WTC11 (cell line): ENCODE measurements at regions not wholly inside any gene's neighbourhood (a gene's known extent, or its start where the extent isn't known, plus 50 kb on each side); places are given as distances from the start of the nearest gene placed in this dataset.

Experiments
- ATAC-seq: fragments of 200-7000 bp; cut with Tn5 transposase; 2 replicates; pipeline ENCODE4 v1.10.0; 2021; ENCODE audit warnings: mild to moderate bottlenecking, moderate library complexity
- CTCF ChIA-PET: fragments of 300-600 bp; sonication (Branson Sonifier 250); formaldehyde crosslinking; loops from one replicate; lab custom pipeline; 2021; ENCODE audit warnings: antibody characterized with exemption; lab: Charles Lee
- POLR2A ChIA-PET: fragments of 350-600 bp; sonication (Branson Sonifier 250); formaldehyde crosslinking; loops from one replicate; lab custom pipeline; 2021; ENCODE audit warnings: antibody characterized with exemption; lab: Charles Lee
- DNase-seq: peaks from one replicate; pipeline ENCODE4 v3.0.0; 2021; ENCODE audit warnings: low spot score
- H3K27ac Mint-ChIP-seq: 2 replicates; pipeline ENCODE4 v1.8.0; 2021; ENCODE audit warnings: mixed read lengths
- H3K27me3 Mint-ChIP-seq: 2 replicates; pipeline ENCODE4 v1.8.0; 2021; ENCODE audit warnings: low read depth, mild to moderate bottlenecking, moderate library complexity, mixed read lengths
- H3K36me3 Mint-ChIP-seq: 2 replicates; pipeline ENCODE4 v1.8.0; 2021; ENCODE audit warnings: mixed read lengths
- H3K4me1 Mint-ChIP-seq: 2 replicates; pipeline ENCODE4 v1.8.0; 2022; ENCODE audit warnings: mixed read lengths
- H3K4me3 Mint-ChIP-seq: 2 replicates; pipeline ENCODE4 v1.8.0; 2021; ENCODE audit warnings: mild to moderate bottlenecking, moderate library complexity, mixed read lengths
- H3K9me3 Mint-ChIP-seq: 2 replicates; pipeline ENCODE4 v1.8.0; 2021; ENCODE audit warnings: mixed read lengths
- ARID4B ChIP-seq: sonication (generic); formaldehyde crosslinking; IDR thresholded peaks from 2 replicates; pipeline ENCODE4 v1.8.0; 2023; ENCODE audit warnings: missing genetic modification reagents, mild to moderate bottlenecking, borderline replicate concordance
- ATF3 ChIP-seq: sonication (generic); formaldehyde crosslinking; conservative IDR thresholded peaks from 2 replicates; pipeline ENCODE4 v1.8.1; 2022; ENCODE audit warnings: mild to moderate bottlenecking, missing genetic modification reagents
- ATF6 ChIP-seq: sonication (generic); formaldehyde crosslinking; IDR thresholded peaks from 2 replicates; pipeline ENCODE4 v1.8.1; 2023; ENCODE audit warnings: mild to moderate bottlenecking, missing genetic modification reagents
- CDX4 ChIP-seq: fragments of 250-450 bp; sonication (Bioruptor Pico); IDR thresholded peaks from 2 replicates; pipeline ENCODE4 v1.9.0; 2021; ENCODE audit warnings: moderate library complexity, mild to moderate bottlenecking, inconsistent platforms, borderline replicate concordance
- CREB1 ChIP-seq: sonication (generic); formaldehyde crosslinking; IDR thresholded peaks from 2 replicates; pipeline ENCODE4 v1.8.0; 2023; ENCODE audit warnings: mild to moderate bottlenecking, missing genetic modification reagents
- CREM ChIP-seq: sonication (generic); formaldehyde crosslinking; IDR thresholded peaks from 2 replicates; pipeline ENCODE4 v1.8.1; 2022; ENCODE audit warnings: mild to moderate bottlenecking, missing genetic modification reagents, moderate library complexity
- E2F4 ChIP-seq: sonication (generic); formaldehyde crosslinking; IDR thresholded peaks from 2 replicates; pipeline ENCODE4 v1.8.1; 2022; ENCODE audit warnings: low read depth, mild to moderate bottlenecking, moderate library complexity, missing genetic modification reagents, borderline replicate concordance
- ELF4 ChIP-seq: sonication (generic); formaldehyde crosslinking; IDR thresholded peaks from 2 replicates; pipeline ENCODE4 v1.8.1; 2022; ENCODE audit warnings: low read depth, mild to moderate bottlenecking, moderate library complexity, missing genetic modification reagents
- EMX1 ChIP-seq: fragments of 250-450 bp; sonication (Bioruptor Pico); IDR thresholded peaks from 2 replicates; pipeline ENCODE4 v1.8.0; 2021; ENCODE audit warnings: mild to moderate bottlenecking
- ETV6 ChIP-seq: sonication (generic); formaldehyde crosslinking; IDR thresholded peaks from 2 replicates; pipeline ENCODE4 v1.8.1; 2022; ENCODE audit warnings: mild to moderate bottlenecking, missing genetic modification reagents
- GRHL2 ChIP-seq: fragments of 250-450 bp; sonication (Bioruptor Pico); IDR thresholded peaks from 2 replicates; pipeline ENCODE4 v1.8.0; 2022; ENCODE audit warnings: mild to moderate bottlenecking, moderate library complexity; ENCODE audit not compliant: insufficient replicate concordance, severe bottlenecking
- JAZF1 ChIP-seq: fragments of 250-450 bp; sonication (Bioruptor Pico); IDR thresholded peaks from 2 replicates; pipeline ENCODE4 v1.9.0; 2021; ENCODE audit warnings: moderate library complexity, mild to moderate bottlenecking, inconsistent platforms
- MLX ChIP-seq: sonication (generic); formaldehyde crosslinking; IDR thresholded peaks from 2 replicates; pipeline ENCODE4 v1.8.1; 2023; ENCODE audit warnings: mild to moderate bottlenecking, missing genetic modification reagents, moderate library complexity
- NFYB ChIP-seq: sonication (generic); formaldehyde crosslinking; conservative IDR thresholded peaks from 2 replicates; pipeline ENCODE4 v1.8.0; 2022; ENCODE audit warnings: low read depth, missing genetic modification reagents
- TEAD4 ChIP-seq: sonication (generic); formaldehyde crosslinking; IDR thresholded peaks from 2 replicates; pipeline ENCODE4 v1.8.0; 2022; ENCODE audit warnings: mild to moderate bottlenecking, missing genetic modification reagents
- ZBTB21 ChIP-seq: sonication (generic); formaldehyde crosslinking; IDR thresholded peaks from 2 replicates; pipeline ENCODE4 v1.8.1; 2023; ENCODE audit warnings: mild to moderate bottlenecking, missing genetic modification reagents, borderline replicate concordance
- ZBTB43 ChIP-seq: sonication (generic); formaldehyde crosslinking; IDR thresholded peaks from 2 replicates; pipeline ENCODE4 v1.8.1; 2023; ENCODE audit warnings: mild to moderate bottlenecking, missing genetic modification reagents
- ZNF281 ChIP-seq: sonication (generic); formaldehyde crosslinking; IDR thresholded peaks from 2 replicates; pipeline ENCODE4 v1.8.0; 2023; ENCODE audit warnings: mild to moderate bottlenecking, missing genetic modification reagents
- ZNF512 ChIP-seq: sonication (generic); formaldehyde crosslinking; IDR thresholded peaks from 2 replicates; pipeline ENCODE4 v1.8.1; 2022; ENCODE audit warnings: missing genetic modification reagents, borderline replicate concordance

- TF ChIP-seq CREM (CRISPR knock-in tag) (no peak), ZNF512 (CRISPR knock-in tag) (no peak), EMX1 (CRISPR knock-in tag) (no peak), CREB1 (no peak), GRHL2 (CRISPR knock-in tag) (no peak), ATF6 (CRISPR knock-in tag) (no peak), ATF3 (no peak), E2F4 (CRISPR knock-in tag) (no peak)
Measured at GRCh38 chr2:240367721-240368120, 67.7 kb upstream of the GPC1 start (continued).

GRCh38 chr2:240368781-240369331 is 66.6 kb upstream of the GPC1 start:
- CTCF ChIA-PET, result no interaction called here
- no peaks in the 10 kb centered on the region for H3K36me3 Mint-ChIP-seq
- TF ChIP-seq ZBTB43 (CRISPR knock-in tag) (no peak), NFYB (CRISPR knock-in tag) (no peak), ETV6 (CRISPR knock-in tag) (no peak), ELF4 (no peak), CDX4 (CRISPR knock-in tag) (no peak), ZBTB21 (CRISPR knock-in tag) (no peak), ARID4B (CRISPR knock-in tag) (no peak), CREM (CRISPR knock-in tag) (no peak), JAZF1 (no peak), ZNF281 (no peak), TEAD4 (CRISPR knock-in tag) (no peak), MLX (CRISPR knock-in tag) (no peak)

More at GRCh38 chr2:240368781-240369331, 66.6 kb upstream of the GPC1 start:
- Mint-ChIP-seq H3K27ac (no peak overlapping the region), H3K4me3 (no peak overlapping the region), H3K4me1 (peaks cover 3% of the 10 kb centered on the region; the same call in 1 of the 2 replicates), H3K27me3 (no peaks in the 10 kb centered on the region; the same call in 1 of the 2 replicates), H3K9me3 (no peaks in the 10 kb centered on the region)
- ATAC-seq (no peak), DNase-seq (no peak)
- POLR2A ChIA-PET, result no interaction called here
